Endothelial cell of hepatic sinusoid (primary cell): ENCODE measurements at regions not wholly inside any gene's neighbourhood (a gene's known extent, or its start where the extent isn't known, plus 50 kb on each side); places are given as distances from the start of the nearest gene placed in this dataset.
"Not testable (repeated sequence)": the region's sequence is repeated elsewhere in the genome, so short reads cannot be mapped to it uniquely, and the experiment has no call there.

Experiments used
- in situ Hi-C: cut with HindIII; loops from 2 replicates; pipeline ENCODE4 v1.10.0; 2017; ENCODE audit warnings: low sequenced_read_pairs

DNA sequence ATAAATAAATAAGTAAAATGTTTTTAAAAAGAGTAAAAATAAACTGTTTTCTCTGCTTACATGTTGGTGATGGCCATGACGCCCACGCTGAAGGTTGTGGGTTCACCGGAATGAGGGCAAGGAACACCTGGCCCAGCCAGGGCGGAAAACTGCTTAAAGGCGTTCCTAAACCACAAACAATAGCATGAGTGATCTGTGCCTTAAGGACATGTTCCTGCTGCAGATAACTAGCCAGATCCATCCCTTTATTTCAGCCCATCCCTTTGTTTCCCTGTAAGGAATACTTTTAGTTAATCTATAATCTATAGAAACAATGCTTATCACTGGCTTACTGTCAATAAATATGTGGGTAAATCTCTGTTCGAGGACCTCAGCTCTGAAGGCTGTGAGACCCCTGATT, 63.3 kb upstream of the CEP78 start:
- in situ Hi-C loops = not testable (repeated sequence)

DNA sequence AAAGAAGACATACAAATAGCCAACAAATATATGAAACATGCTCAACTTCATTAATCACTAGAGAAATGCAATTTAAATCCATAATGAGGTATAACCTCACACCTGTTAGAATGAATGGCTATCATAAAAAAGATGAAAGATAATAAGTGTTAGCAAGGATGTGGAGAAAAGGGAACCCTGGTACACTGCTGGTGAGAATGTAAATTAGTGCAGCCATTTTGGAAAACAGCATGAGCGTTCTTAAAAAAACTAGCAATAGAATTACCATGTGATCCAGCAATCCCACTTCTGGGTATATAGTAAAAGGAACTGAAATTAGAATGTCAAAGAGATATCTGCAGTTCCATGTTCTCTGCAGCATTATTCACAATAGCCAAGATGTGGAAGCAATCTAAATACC, 64.2 kb upstream of the CEP78 start:
- in situ Hi-C loops = no loop called here

GRCh38 chr9:78169125-78169524, 66.8 kb upstream of the CEP78 start:
- in situ Hi-C loops = no loop called here

DNA sequence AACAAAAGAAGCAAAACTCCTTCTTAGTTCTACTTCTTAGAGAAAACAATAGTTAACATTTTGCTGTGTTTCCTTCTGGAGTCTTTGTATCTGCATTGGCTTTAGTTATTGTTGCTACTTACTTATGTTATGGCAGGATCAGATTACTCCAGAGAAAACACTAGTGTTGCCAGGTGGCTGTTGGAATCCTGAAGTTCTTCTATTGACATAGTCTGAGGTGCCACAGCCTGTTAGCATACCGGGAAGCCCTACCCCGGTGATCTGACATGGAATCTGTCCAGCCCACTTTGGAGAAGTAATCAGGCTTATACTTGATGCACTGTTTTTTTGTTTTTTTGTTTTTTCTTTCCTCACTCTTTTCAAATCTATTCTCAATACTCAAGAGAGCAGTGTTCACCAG, 68.5 kb upstream of the CEP78 start:
- in situ Hi-C loops = no loop called here

DNA sequence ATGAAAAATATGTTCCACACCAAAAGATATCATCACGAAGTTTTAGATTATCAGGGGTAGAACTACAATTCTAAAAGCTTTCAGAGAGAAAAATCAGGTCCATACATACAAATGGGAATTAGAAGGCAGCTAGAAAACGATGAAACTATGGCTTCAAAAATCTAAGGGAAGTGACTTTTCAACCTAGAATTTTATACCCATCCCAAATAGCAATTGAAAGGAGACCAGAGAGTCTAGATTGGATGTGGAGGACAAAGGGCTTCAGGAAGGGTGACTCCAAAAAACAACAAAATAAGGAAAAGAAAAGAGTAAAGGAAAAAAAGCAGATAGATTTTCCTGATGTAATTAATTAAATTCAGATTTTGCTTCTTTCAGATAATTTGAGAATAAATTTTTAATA, 72.0 kb upstream of the CEP78 start:
- in situ Hi-C loops = no loop called here

DNA sequence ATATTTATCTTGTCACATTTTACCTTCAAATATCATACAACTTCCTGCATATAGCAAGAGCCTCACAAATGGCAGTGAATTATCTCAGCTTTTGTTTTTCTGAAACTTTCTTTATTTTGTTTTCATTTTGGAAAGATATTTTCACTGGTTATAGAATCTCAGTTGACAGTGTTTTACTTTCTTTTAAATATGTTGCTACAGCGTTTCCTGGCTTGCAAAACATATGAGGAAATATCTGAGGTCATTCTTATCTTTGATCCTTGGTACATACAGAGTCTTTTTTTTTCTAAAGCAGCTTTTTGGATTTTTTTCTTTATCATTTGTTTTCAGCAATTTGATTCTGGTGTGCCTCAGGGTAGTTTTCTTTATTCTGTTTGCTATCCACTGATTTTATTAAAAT, 77.6 kb upstream of the CEP78 start:
- in situ Hi-C loops = no loop called here

GRCh38 chr9:78150983-78151356, 84.9 kb upstream of the CEP78 start:
- in situ Hi-C loops = no loop called here

- in situ Hi-C loops = no loop called here
These were observed 85.4 kb upstream of the CEP78 start for GRCh38 chr9:78150312-78150982.

GRCh38 chr9:78149702-78150291, 86.1 kb upstream of the CEP78 start:
- in situ Hi-C loops = no loop called here

DNA sequence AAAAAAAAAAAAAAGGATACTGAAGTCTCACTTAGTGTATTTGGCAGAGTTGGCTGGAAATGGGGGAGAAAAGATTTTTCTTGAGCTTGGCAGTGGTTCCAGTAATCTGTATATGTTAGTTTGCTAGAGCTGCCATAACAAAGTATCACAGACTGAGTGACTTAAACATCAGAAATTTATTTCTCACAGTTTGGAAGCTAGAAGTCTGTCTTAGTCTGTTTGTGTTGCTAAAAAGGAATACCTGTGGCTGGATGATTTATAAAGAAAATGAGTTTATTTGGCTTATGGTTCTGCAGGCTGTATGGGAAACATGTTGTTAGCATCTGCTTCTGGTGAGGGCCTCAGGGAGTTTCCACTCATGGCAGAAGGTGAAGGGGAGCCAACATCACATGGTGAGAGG, 89.6 kb upstream of the CEP78 start:
- in situ Hi-C loops = no loop called here

GRCh38 chr9:78144663-78145377, 91.1 kb upstream of the CEP78 start:
- in situ Hi-C loops = no loop called here

- in situ Hi-C loops = no loop called here
These were observed 91.9 kb upstream of the CEP78 start for GRCh38 chr9:78144008-78144381.

DNA sequence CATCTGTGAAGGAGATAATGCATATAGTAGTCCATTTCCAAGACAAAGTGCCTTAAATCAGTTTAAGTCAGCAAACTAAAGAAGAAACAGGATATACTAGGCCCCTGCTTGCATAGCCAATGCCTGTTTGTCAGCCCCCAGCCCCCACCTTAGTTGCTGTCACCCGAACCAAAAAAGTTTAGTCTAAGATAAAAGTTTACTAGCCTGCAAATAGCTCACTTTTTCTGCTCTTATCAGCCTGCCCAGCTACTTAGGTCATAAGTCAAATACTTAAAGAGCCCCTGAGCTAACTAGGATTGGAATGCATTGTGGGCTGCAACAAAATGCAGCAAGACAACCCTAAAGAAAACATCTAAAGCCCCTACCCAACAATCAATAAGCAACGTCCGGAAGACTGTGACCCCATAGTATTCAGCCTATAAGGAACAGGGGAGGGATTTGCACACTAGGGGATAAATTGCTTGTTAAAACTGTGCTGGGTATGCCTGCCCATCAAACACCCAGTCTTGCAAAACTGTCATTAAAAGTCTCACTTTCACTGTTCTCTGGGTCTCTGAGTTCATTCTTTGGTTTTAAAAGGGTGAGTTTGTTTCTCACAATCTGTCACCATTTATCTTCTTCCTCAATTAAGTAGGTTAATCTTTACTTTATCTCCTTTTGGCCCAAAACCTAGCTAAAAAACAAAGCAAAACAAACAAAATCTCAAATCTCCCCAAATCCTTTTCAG, 92.4 kb upstream of the CEP78 start:
- in situ Hi-C loops = no loop called here

GRCh38 chr9:78142264-78142663, 93.6 kb upstream of the CEP78 start:
- in situ Hi-C loops = not testable (repeated sequence)

- in situ Hi-C loops = no loop called here
These were observed 102.1 kb upstream of the CEP78 start for GRCh38 chr9:78133751-78134150.

DNA sequence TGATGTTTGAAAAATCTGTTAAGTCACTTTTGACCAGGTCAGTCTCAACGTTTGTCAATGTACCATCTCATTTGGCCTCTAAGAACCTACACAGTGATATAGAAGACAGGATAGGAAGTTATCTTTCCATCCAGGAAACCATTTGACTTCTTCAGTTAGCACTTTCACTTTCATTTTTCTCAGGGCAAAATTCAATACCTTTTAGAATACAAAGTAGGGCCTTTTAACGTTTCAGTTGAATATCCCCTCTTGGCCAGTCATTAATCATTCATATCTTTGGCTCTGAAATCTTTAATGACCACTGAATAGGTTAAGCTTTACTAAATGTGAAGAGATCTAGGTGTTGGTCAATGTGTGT, 101.1 kb upstream of the GNAQ start:
- in situ Hi-C loops = no loop called here

DNA sequence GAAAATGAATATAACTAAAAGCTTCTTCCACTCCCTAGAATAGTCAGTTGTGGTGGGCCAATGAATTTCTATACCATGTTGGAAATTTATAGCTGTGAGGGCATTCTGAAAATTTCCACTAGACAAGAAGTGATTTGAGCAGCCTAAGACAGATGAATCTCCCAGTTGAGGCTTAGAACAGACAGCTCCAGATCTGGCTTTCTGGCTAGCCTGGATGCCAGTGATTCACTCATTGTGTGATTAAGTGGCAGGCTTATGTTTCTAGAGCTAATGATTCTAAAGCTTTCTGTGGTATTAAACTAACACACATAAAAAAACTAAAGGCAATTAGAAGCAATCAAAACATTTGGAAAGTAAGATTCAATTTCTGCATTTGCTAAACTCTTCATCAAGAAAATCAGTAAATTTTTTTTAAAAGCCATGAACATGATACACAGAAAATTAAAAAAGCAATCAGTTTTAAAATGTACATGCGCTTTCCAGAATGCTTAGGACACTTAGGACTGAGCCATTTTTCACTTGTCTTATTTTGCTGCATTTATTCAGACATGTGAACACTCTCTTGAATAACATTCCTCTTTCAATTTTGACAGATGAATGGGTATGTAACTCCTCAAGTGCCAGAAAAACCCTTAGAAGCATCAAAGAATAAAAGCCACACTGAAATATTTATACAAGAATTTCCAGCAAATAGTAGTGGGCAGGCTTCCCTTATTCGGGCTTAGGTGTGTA, 100.5 kb upstream of the GNAQ start:
- in situ Hi-C loops = no loop called here

GRCh38 chr9:78130853-78131252, 99.2 kb upstream of the GNAQ start:
- in situ Hi-C loops = no loop called here

- in situ Hi-C loops = no loop called here
These were observed 98.4 kb upstream of the GNAQ start for GRCh38 chr9:78130004-78130403.

- in situ Hi-C loops = no loop called here
These were observed 95.9 kb upstream of the GNAQ start for GRCh38 chr9:78127279-78128225.
